Breast epithelium (tissue), 4 donors: ENCODE measurements at regions not wholly inside any gene's neighbourhood (a gene's known extent, or its start where the extent isn't known, plus 50 kb on each side); places are given as distances from the start of the nearest gene placed in this dataset.

Experiments used
- DNase-seq, 2 donors: peaks; one replicate each; pipeline ENCODE4 v3.0.0-alpha.2; 2019; ENCODE audit warnings: low spot score in 2 of 2
- H3K27ac ChIP-seq, 2 donors: fragments of 200-600 bp; sonication (generic) in 1 of 2; one replicate each; pipeline ENCODE4 v1.5.1; 2016 to 2019; ENCODE audit warnings: mild to moderate bottlenecking in 1 of 2
- H3K27me3 ChIP-seq, 2 donors: fragments of 200-600 bp; sonication (generic) in 1 of 2; one replicate each; pipeline versions ENCODE4 v1.5.1 to v1.6.0; 2017 to 2019; ENCODE audit warnings: control low read depth in 1 of 2, mild to moderate bottlenecking in 1 of 2
- H3K36me3 ChIP-seq: fragments of 200-600 bp; one replicate; pipeline ENCODE4 v1.5.1; 2019
- H3K4me1 ChIP-seq, 2 donors: fragments of 200-600 bp; sonication (generic); one replicate each; pipeline ENCODE4 v1.5.1; 2016 to 2019; ENCODE audit warnings: control low read depth in 1 of 2
- H3K4me3 ChIP-seq, 3 donors: fragments of 200-600 bp; sonication (generic); 1 replicate in 2 of 3; 2 replicates in 1 of 3; pipeline ENCODE4 v1.5.1; 2016 to 2019; ENCODE audit warnings: mild to moderate bottlenecking in 3 of 3, moderate library complexity in 2 of 3
- H3K9me3 ChIP-seq, 2 donors: fragments of 200-600 bp; sonication (generic) in 1 of 2; one replicate each; pipeline ENCODE4 v1.5.1; 2016 to 2019; ENCODE audit warnings: control low read depth in 1 of 2
- CTCF ChIP-seq, 3 donors: fragments of 450-650 bp; IDR thresholded peaks; one replicate each; pipeline ENCODE4 v1.5.1; 2016 to 2017; ENCODE audit warnings: antibody characterized with exemption in 3 of 3, mild to moderate bottlenecking in 3 of 3, moderate library complexity in 3 of 3
- POLR2A ChIP-seq: fragments of 450-650 bp; IDR thresholded peaks from one replicate; pipeline ENCODE4 v1.6.1; 2016; ENCODE audit warnings: antibody characterized with exemption, mild to moderate bottlenecking, moderate library complexity
- POLR2AphosphoS5 ChIP-seq, 3 donors: sonication (generic); formaldehyde crosslinking; IDR thresholded peaks; one replicate each; pipeline ENCODE4 v1.6.1; 2017; ENCODE audit warnings: antibody characterized with exemption in 3 of 3
- intact Hi-C: fragments of 100-400 bp; cut with DNase I; formaldehyde crosslinking; loops from one replicate; pipeline ENCODE4 v1.15.1; 2023; ENCODE audit warnings: low total_unique reads

GRCh38 chr3:59133311-59133710 lies 83.5 kb upstream of the CFAP20DC start:
- intact Hi-C loops = loop anchor here (5.0 kb wide), 1 partner anchor 564 kb away; no protein-coding TSS in a partner anchor
- Histone ChIP-seq H3K36me3 (no peaks in the 10 kb centered on the region), H3K27me3 (no peaks in the 10 kb centered on the region), H3K4me3 (no peak overlapping the region), H3K4me1 (no peaks in the 10 kb centered on the region), H3K27ac (peak overlapping the region in 1 of 2 donors; percentile 15), H3K9me3 (no peaks in the 10 kb centered on the region)
- TF ChIP-seq POLR2A (no peak), CTCF (IDR thresholded peaks at IDR 0.05) (no peak), POLR2AphosphoS5 (IDR thresholded peaks at IDR 0.05) (no peak)
- no peak for DNase-seq

- DNase-seq = no peak
- intact Hi-C loops = loop anchor here (5.0 kb wide), 1 partner anchor 566 kb away; no protein-coding TSS in a partner anchor
- no peaks in the 10 kb centered on the region for H3K4me1 ChIP-seq
- no peaks in the 10 kb centered on the region for H3K27me3 ChIP-seq
- no peak overlapping the region for H3K27ac ChIP-seq
- no peaks in the 10 kb centered on the region for H3K36me3 ChIP-seq
- H3K4me3 ChIP-seq = no peak overlapping the region
- no peaks in the 10 kb centered on the region for H3K9me3 ChIP-seq
- TF ChIP-seq POLR2AphosphoS5 (IDR thresholded peaks at IDR 0.05) (no peak), POLR2A (no peak), CTCF (IDR thresholded peaks at IDR 0.05) (no peak)
Observed at GRCh38 chr3:59131016-59131766, 81.4 kb upstream of the CFAP20DC start.

GRCh38 chr3:59128685-59129084 lies 78.9 kb upstream of the CFAP20DC start:
- no peak for DNase-seq
- intact Hi-C loops = no loop called here
- no peaks in the 10 kb centered on the region for H3K4me1 ChIP-seq

GRCh38 chr3:59127071-59127470 lies 77.2 kb upstream of the CFAP20DC start:
- Histone ChIP-seq H3K27ac (no peak overlapping the region), H3K36me3 (no peaks in the 10 kb centered on the region), H3K4me1 (no peaks in the 10 kb centered on the region), H3K9me3 (no peaks in the 10 kb centered on the region), H3K4me3 (no peak overlapping the region), H3K27me3 (no peaks in the 10 kb centered on the region)
- intact Hi-C loops = no loop called here
- no peak for DNase-seq
- TF ChIP-seq POLR2A = no peak
- TF ChIP-seq CTCF (IDR thresholded peaks at IDR 0.05) = no peak
- TF ChIP-seq POLR2AphosphoS5 (IDR thresholded peaks at IDR 0.05) = no peak

More at GRCh38 chr3:59128685-59129084, 78.9 kb upstream of the CFAP20DC start:
- Histone ChIP-seq H3K36me3 (no peaks in the 10 kb centered on the region), H3K27ac (no peak overlapping the region), H3K9me3 (no peaks in the 10 kb centered on the region), H3K4me3 (no peak overlapping the region), H3K27me3 (no peaks in the 10 kb centered on the region)
- TF ChIP-seq POLR2AphosphoS5 (IDR thresholded peaks at IDR 0.05) = no peak
- no peak for TF ChIP-seq POLR2A
- no peak for TF ChIP-seq CTCF (IDR thresholded peaks at IDR 0.05)

GRCh38 chr3:59126446-59126845 lies 76.6 kb upstream of the CFAP20DC start:
- no peaks in the 10 kb centered on the region for H3K9me3 ChIP-seq
- no peak overlapping the region for H3K27ac ChIP-seq
- DNase-seq = no peak
- intact Hi-C loops = no loop called here
- H3K4me3 ChIP-seq = no peak overlapping the region
- H3K4me1 ChIP-seq = no peaks in the 10 kb centered on the region
- H3K27me3 ChIP-seq = no peaks in the 10 kb centered on the region
- H3K36me3 ChIP-seq = no peaks in the 10 kb centered on the region
- TF ChIP-seq CTCF (IDR thresholded peaks at IDR 0.05) (no peak), POLR2AphosphoS5 (IDR thresholded peaks at IDR 0.05) (no peak), POLR2A (no peak)
